Medulla oblongata (tissue), 1 donor: ENCODE measurements at regions not wholly inside any gene's neighbourhood (a gene's known extent, or its start where the extent isn't known, plus 50 kb on each side); places are given as distances from the start of the nearest gene placed in this dataset.

ENCODE experiments used
- DNase-seq: peaks from one replicate; pipeline ENCODE4 v3.0.0-alpha.2; 2015; ENCODE audit errors: extremely low spot score

DNA sequence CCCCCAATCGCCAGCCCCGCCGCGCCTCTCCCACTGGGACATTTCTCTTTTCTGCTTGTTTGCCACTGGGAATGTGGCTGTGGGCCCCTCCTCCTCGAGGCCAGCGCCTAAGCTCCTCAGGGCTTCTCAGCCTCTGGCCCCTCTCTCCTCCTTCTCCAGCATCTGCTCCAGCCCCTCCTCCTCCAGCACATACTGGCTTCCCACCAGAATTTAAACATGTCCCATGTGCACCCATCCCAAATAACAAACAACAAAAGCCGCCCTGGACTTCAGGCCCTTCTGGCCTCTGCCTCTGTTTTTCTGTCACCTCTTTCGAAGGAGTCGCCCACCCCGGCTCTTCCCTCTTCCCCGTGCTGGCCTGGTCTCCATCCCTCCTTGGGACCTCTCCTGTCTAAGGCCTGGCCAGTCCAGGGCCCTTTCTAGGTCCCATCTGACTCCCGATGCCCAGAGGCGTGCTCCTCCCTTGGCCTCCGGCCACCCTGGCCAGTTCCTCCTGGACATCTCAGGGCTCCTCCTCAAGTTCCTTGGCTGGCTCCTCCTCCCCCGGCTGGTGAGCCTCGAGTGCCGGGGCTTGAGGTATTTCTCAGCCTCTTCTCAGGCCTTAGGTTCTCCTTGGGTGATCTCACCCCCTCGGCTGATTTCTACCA, 94.6 kb upstream of the SLC6A6 start:
- no peak for DNase-seq

DNA sequence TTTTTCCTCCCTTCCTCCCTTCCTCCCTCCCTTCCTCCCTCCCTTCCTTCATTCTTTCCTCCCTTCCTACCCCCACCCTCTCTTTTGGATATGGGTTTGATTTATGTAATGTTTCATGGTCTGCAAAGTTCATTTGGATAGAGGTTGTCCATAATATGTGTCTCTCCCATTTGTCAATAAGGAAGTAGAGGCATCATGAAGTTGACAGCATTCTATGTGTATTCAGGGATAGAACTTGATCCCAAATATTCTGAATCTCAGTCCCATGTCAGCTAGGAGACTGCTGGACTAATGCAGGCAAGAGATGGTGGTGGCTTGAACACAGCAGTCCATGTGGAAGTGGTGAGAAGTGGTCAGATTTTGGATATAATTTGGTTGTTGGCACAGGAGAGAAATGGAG, 90.7 kb upstream of the SLC6A6 start:
- no peak for DNase-seq

DNA sequence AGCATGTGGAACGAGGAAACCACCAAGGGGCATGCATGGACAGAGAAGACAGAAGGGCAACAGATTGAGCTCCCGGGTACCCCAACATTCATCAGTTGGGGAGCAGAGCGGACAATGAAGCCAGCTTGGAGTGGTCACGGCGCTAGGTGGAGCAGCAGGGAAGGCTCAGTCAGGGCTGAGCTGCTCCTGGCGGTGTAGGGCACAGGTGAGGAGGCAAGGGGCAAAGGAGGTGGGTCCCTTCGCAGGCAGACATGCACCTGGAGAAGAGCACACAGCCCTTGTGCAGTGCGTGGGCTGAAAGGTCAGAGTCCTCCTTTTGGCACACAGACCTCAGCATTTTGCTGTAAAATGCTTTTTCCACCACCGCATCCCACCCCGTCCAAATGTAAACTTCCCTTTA, 90.0 kb upstream of the SLC6A6 start:
- DNase-seq = no peak

DNA sequence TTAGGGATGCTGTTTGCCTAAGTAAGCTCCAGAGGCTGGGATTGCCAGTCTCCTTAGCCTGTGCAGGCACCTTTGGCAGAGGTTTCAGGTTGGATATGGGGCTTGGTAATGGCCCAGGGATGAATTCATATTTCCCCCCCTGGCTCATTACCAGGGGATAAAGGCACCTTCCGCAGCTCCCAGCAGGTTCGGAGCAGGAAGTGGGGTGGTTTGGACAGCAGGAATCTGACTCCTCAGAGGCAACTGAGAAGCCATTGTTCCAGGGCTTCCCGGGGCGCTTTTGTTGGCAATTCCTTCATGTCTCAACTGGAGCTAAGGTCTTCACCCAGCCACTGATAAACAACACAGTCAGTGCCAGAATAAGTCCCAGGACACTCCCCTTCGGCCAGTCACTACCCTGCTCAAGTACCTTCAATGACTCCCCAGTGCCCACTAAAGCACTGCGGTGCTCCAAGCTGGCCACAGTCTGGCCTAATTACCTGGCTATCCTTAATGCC, 85.3 kb upstream of the SLC6A6 start:
- no peak for DNase-seq

DNA sequence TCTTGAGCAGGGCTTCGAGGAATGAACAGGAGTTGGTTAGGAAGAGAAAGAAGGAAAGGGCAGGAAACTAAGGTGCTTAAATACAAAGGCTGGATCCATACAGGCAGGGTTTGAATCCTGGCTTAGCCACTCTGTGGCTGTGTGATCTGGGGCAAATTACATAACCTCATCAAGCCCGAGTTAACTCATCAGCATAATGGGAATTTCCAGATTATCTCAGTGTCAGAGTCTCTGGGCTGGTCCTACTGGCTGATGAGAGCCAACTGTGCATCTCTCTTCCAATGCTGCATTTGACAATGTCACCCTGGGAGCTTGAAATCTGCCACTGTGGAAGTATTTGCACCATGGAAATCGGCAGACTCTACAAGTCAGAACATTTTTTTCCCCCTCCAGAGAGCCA, 83.8 kb upstream of the SLC6A6 start:
- DNase-seq = no peak

DNA sequence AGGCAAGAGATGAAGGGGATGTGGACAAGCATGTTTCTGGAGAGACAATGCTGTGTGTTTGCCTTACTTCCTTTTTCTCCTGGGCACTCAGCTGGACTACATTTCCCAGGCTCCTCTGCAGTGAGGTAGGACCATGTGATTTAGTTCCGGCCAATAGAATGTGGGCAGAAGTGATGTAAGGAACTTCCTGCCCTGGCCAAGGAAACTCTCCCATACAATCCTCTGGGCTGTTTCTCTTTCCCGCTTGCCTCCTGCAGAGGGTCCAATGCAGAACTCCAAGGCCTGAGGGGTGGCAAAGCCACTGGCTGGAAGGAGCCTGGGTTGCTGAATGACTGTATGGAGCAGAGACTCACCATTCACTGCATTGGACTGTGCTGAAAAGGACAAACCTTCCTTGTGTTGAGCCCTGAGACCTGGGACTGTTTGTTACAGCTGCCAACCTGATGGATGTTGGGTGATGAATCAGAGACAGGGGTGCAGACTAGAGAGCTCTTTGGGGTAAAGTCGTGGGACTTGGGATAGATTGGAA, 82.7 kb upstream of the SLC6A6 start:
- peak; percentile 18 for DNase-seq

DNA sequence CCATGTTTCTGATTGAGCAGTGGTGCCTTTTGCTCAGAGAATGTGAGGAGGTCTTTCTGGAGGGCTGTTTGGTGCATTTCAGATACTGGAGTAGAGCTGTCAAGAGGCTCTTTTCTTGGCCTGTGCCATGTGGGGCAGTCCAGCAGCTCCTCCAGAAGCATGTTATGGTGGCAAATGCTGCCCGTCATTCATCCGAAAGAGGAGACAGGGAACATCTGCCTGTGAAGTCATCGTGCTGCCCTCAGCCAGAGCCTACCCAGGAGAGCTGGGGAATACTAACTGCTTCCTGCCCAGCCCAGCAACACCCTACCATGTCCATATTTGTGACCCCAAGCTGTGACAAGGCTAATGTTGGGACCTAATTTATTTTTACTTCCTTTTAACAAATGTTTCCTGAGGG, 82.2 kb upstream of the SLC6A6 start:
- DNase-seq = no peak

DNA sequence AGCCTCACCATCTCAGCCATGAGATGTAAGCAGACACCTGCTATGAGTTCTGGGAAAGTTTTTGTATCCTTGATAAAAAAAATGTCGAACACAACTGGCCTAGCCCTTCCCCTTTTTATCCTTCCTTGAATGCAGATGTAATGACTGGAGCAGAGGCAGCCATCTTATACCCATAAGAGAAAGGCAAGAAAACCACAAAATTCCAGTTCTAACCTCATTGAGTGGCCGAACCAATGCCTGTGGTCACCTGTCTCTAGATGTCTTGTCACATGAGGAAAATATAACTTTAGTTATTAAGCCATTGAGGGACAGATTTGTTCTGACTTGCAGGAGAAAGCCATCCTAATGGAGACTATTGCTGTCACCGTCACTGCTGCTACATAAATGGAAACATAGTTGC, 80.4 kb upstream of the SLC6A6 start:
- DNase-seq = no peak

DNA sequence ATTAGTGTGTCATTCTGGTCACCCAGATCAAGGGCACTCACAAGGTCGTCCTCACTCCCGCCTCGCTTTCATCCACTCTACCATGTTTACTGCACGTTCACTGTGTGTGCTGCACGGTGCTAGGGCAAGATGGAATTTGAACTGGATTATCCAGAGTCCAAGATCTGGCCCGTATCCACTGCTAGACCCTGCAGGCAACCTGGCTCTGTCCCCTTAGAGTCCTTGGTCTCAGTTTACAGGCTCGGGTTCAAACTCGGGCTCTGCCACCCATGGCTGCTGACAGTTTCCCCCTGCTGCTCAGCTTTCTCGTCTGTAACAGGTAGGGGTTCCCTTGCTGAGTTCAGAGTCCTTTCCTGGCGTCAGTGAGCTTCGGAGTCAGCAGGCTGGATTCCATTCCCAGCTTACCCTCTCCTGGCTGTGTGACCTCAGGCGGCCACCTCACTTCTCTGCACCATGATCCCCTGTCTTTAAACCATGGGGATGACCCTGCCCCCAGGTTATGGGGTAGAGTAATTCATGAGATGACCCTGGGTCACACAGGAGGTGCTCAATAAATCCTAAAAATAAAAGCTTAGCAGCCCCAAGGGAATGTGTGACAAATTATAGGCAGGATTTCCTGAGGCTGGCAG, 79.6 kb upstream of the SLC6A6 start:
- no peak for DNase-seq

DNA sequence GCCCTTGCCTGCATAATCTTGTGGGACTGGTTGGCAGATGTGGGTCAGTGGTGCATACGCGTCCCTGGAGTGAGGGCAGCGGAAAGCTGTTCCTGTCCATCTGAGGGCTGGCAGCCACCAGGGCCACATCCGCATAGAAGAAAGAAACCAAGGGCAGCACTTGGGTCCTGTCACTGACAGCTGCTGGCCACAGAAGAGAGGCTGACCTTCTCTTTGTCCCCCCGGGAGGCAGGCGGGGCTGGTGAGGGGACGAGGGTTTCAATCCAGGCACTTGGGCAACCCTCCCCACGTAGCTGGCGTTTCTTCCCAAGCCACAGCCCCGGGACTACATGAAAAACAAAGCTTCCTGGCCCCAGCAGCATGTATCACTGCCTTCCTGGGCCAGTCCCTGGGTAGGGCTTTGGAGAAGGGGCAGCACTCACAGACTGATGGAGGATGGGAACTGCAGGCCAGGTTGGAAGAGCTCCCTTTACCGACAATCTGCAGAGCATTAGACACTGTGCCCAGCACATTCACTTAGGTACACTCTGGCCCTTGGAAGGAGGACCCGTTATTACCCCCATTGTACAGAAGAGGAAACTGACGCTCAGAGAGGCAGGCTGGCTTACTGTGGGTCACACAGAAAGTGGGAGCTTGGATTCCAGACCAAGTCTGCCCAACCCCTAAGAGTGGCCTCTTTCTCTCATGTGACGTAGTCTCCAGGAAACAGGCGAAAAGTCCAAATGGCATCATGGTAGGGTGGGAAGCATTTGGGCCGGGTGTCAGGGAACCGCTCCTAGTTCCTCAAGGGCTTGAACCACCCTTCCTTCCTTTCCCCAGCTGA, 78.8 kb upstream of the SLC6A6 start:
- DNase-seq = no peak

DNA sequence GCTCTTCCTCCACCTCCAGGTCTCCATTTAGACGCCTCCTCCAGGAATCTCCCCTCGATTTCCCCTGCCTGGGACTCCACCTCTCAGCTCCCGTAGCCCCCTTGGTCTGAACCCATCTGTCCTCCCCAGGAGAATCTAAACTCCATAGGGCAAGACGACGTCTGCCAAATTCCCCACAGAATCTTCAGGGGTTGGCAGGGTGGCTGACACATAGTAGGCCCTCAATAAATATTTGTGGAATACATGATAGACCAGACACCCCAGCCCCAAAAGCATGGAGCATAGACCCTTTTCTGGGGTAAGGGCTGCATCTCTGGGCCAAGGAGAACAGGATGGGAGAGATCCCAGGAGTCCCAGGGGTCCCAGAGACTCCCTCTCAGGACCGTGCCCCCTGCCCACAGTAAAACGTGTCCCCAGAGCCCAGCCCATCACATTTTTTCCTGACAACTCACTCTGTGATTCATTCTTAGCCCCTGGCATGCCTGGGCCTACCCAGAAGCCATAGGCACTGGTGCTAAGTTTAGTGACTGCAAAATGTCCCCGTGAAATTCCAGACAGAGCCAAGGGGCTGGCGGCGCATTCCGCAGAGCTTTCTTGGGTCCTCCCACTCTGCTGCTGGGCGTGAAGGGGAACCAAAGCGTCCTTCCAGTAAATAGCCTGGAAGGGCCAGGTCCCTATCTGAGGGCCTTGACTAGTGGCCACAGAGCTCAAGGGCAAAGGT, 78.0 kb upstream of the SLC6A6 start:
- no peak for DNase-seq

DNA sequence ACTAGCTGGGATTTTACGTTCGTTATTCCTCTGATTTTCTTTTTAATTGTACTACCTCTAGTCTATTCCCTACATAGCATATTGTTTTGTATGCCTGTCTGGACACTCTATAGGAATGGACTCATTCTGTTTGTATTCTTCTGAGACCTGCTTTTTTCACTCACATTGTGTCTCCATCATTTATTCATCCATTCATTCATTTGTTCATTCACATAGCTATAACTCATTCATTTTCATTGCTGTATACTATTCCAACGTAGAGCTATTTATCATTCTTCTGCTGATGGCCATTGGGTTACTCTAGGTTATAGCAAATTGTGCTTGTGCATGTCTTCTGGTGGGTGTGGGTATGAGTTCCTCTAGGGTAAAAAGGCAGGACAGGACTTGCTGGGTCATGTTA, 74.0 kb upstream of the SLC6A6 start:
- DNase-seq = no peak

DNA sequence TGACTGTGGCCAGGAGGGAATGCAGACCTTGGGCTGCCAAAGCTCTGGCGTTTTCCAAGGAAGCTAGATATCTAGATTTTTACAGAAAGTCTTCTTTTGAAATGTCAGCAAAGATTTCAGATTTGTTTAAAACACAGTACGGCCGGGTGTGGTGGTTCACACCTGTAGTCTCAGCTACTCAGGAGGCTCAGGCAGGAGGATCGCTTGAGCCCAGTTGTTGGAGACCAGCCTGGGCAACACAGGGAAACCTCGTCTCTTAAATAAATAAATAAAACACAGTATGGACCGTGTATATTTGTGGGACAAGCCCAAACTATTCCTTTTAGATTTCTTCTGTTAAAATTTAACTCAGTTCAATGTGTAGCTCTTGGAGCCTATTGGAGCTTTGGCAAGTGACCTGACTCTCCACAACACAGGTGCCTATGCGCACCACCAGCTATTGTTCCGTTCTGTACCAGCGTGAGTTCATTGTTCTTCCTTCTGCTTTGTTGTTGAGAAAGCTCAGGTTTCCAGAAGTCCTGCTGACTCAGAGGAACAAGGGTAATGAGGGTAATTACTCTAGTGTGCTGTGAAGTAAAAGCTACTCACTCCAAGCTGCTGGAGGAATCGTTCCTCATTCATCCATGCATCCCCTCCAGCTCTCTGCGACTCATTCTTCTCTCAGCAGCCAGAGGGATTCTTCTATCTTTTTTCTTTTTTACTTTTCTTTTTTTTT, 73.1 kb upstream of the SLC6A6 start:
- no peak for DNase-seq

DNA sequence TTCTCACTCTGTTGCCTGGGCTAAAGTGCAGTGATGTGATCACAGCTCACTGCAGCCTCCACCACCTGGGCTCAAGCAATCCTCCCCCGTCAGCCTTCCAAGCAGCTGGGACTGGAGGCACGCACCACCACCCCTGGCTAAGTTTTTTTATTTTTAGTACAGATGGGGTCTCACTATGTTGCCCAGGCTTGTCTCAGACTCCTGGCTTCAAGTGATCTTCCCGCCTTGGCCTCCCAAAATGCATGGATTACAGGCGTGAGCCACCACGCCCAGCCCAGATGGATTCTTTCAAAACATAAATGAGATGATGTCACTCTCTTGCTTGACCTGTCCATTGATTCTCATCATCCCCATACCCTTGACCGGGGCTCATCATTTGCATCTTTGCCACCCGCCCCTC, 72.6 kb upstream of the SLC6A6 start:
- DNase-seq = no peak

DNA sequence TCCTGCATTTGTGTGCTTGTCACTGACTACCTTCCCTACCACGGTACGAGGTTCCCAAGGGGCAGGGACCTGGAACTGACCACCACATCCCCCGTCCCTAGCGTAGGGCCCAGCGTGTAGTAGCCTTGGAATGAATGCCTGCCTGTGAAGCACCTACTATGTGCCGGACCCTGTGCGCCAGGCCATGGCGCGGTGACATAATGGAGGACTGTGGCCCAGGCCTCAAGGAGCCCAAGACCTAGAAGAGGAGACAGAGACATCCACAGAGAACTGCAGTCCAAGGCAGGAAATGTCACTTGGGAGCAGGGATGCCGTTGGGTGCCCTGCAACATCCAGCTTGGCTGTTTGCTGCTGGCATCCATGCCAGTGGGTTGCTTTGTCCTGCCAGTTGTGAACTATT, 71.9 kb upstream of the SLC6A6 start:
- DNase-seq = no peak

DNA sequence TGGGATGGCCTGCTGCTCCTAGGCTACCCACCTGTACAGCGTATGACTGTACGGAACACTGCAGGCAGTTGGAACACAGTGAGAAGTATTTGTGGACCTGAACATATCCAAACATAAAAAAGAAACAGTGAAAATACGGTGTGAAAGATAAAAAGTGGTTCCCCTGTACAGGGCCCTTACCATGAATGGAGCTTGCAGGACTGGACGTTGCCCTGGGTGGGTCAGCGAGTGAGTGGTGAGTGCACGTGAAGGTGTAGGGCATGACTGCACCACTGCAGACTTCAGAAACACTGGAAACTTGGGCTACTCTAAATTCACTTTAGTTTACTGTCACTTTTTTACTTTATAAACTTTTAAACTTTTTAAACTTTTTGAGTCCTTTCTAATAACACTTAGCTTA, 71.2 kb upstream of the SLC6A6 start:
- no peak for DNase-seq

DNA sequence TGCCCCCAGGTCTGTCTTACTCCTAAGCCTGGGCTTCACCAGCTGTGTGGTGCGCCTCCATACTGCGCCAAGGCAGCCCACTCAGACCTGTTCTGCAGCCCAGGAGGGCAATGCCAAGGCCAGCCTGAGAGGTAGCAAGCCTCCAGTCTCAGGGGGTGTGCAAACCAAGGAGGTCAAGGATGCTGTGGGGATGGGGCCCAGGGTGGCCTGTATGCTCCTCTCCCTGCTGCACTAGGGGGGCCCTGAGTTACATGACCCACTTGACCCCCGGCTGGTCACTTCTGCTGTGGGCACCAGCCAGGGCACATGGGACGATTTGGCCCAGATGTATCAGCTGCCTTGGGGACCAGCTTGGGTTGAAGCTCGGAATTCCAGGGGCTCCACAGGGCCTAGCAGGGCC, 70.0 kb upstream of the SLC6A6 start:
- no peak for DNase-seq

DNA sequence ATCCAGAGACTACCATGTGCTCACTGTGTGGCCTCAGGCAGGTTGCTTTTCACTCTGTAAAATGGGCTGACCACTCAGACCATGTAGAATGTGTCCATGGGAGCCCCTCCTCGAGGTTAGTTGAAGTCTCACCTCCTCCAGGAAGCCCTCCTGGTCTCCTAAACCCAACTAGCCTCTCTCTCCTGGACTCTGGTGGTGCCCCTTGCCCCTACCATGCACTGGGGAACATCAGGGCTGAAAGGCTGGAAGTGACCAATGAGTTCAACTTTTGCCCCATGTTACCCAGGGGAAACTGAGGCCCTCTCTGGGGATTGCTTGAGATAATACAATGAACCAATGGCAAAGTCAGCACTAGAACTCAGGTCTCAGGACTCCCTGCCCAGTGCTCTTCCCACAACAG, 69.2 kb upstream of the SLC6A6 start:
- no peak for DNase-seq

DNA sequence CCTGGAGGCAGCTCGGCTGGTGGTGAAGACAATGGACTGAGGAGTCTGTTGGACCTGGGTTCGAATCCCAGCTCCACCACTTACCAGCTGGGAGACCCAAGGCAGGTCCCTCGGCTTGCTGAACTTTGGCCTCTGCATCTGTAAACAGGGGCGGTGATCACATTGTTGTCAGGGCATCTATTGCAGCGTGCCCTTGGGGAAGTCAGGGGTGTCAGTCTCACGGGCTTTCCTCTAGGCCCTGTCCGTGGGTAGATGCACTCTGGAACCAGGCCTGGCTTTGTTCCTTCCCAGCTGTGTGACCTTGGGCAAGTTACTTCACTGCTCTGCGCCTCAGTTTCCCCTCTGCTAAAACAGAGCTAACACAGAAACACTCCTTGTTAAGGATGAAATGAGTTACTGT, 68.8 kb upstream of the SLC6A6 start:
- DNase-seq = no peak

DNA sequence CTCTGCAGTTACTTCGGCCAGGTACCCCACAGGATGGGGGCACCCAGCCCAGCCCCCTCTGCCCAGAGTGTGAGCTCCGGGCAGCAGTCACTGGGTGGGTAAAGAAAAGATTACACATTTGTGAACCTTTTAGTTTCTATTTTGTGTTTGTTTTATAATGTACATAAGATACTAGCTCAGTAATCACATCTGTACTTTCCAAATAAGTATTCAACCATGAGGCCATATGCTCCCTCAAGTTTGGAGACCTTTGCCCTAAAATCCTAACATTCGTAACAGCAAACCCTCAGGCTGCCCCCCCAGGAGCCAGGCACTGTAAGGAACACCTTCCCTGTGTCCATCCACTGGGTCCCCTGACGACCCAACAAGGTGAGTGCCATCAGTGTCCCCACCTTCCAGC, 68.3 kb upstream of the SLC6A6 start:
- DNase-seq = no peak

DNA sequence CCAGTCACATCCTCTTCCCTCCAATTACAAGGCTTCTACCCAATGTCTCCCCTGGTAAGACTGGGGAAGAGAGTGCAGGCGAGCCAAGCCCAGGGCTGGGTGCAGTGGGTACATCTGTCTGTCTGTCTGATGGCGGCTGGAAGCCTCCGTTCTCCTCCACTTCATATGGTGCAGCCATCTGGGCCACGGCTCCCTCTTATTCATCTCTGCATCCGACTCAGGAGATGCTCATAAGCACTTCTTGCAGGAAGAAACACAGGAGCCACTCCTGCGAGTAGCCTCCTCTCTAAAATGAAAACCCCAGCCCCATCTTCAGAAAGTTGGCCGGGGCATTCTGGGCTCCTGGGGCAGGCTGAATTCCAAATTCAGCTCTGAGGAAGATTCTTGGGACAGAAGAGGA, 67.5 kb upstream of the SLC6A6 start:
- DNase-seq = no peak
